ENCODE measurements at regions not wholly inside any gene's neighbourhood (a gene's known extent, or its start where the extent isn't known, plus 50 kb on each side); places are given as distances from the start of the nearest gene placed in this dataset.
"Not testable (repeated sequence)": the region's sequence is repeated elsewhere in the genome, so short reads cannot be mapped to it uniquely, and the experiment has no call there.

DNA sequence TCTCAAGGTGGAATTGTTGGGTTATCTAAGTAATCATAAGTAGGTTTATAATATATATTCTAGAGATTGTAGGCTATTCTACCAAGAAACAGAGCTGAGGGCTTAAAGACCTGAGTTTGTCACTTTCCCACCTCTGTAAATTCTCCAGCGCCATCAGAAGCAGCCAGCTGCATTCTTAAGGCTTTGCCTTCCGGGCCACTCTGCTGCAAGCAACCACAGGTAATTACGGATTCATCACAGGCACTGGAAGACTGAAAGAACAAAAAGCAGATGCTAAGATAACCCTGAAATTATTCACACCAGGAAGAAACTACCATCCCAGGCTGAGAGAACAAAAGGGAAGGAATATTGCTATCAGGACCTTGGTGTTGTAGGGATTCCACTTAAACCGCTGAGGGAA, 137.8 kb upstream of the JCAD start:
- DNase-seq (ENCODE audit: low spot score) = no peak
- BruUV-seq (replicated peaks) = no TSS peak
- H3K9me3 ChIP-seq (ENCODE audit: low read depth, low read length, poor library complexity, severe bottlenecking) = peaks cover 4% of the 10 kb centered on the region
- TF ChIP-seq, protein P1, sequence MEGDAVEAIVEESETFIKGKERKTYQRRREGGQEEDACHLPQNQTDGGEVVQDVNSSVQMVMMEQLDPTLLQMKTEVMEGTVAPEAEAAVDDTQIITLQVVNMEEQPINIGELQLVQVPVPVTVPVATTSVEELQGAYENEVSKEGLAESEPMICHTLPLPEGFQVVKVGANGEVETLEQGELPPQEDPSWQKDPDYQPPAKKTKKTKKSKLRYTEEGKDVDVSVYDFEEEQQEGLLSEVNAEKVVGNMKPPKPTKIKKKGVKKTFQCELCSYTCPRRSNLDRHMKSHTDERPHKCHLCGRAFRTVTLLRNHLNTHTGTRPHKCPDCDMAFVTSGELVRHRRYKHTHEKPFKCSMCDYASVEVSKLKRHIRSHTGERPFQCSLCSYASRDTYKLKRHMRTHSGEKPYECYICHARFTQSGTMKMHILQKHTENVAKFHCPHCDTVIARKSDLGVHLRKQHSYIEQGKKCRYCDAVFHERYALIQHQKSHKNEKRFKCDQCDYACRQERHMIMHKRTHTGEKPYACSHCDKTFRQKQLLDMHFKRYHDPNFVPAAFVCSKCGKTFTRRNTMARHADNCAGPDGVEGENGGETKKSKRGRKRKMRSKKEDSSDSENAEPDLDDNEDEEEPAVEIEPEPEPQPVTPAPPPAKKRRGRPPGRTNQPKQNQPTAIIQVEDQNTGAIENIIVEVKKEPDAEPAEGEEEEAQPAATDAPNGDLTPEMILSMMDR (conservative IDR thresholded peaks at IDR 0.05; ENCODE audit: low read depth, low read length) = no peak
- TF ChIP-seq EZH2 (IDR thresholded peaks at IDR 0.05; ENCODE audit: borderline replicate concordance, low read depth, low read length, poor library complexity, severe bottlenecking) = no peak
- H3K27me3 ChIP-seq (replicated peaks; ENCODE audit: insufficient read depth, low read depth, low read length, poor library complexity) = no peaks in the 10 kb centered on the region
- H3K4me1 ChIP-seq (ENCODE audit: insufficient read depth, low read length, poor library complexity, severe bottlenecking) = no peaks in the 10 kb centered on the region
- H3K36me3 ChIP-seq (ENCODE audit: insufficient read depth, low read length, poor library complexity, severe bottlenecking) = no peaks in the 10 kb centered on the region
- H3K4me3 ChIP-seq (ENCODE audit: low read depth, low read length, poor library complexity, severe bottlenecking) = no peak overlapping the region
- H3K27ac ChIP-seq (ENCODE audit: low read depth, low read length, poor library complexity, severe bottlenecking) = no peak overlapping the region
- CTCF ChIA-PET = no interaction called here
- intact Hi-C loops (cut with micrococcal nuclease; ENCODE audit: unreplicated experiment) = no loop called here
- POLR2A ChIA-PET (ENCODE audit: low non-redundant PET) = no interaction called here

DNA sequence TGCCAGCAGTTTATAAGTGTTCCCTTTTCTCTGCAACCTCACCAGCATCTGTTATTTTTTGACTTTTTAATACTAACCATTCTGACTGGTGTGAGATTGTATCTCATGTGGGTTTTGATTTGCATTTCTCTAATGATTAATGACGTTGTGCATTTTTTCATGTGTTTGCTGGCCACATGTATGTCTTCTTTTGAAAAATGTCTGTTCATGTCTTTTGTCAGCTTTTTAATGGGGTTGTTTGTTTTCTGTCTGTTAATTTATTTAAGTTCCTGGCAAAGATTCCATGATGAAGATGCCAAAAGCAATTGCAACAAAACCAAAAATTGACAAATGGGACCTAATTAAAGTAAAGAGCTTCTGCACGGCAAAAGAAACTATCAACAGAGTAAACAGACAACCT, 137.2 kb upstream of the JCAD start:
- H3K27ac ChIP-seq (ENCODE audit: low read depth, low read length, poor library complexity, severe bottlenecking); intact Hi-C loops (cut with micrococcal nuclease; ENCODE audit: unreplicated experiment); H3K9me3 ChIP-seq (ENCODE audit: low read depth, low read length, poor library complexity, severe bottlenecking); H3K27me3 ChIP-seq (replicated peaks; ENCODE audit: insufficient read depth, low read depth, low read length, poor library complexity); H3K4me3 ChIP-seq (ENCODE audit: low read depth, low read length, poor library complexity, severe bottlenecking); CTCF ChIA-PET; DNase-seq (ENCODE audit: low spot score); POLR2A ChIA-PET (ENCODE audit: low non-redundant PET); H3K4me1 ChIP-seq (ENCODE audit: insufficient read depth, low read length, poor library complexity, severe bottlenecking); H3K36me3 ChIP-seq (ENCODE audit: insufficient read depth, low read length, poor library complexity, severe bottlenecking); BruUV-seq (replicated peaks): not testable (repeated sequence)

DNA sequence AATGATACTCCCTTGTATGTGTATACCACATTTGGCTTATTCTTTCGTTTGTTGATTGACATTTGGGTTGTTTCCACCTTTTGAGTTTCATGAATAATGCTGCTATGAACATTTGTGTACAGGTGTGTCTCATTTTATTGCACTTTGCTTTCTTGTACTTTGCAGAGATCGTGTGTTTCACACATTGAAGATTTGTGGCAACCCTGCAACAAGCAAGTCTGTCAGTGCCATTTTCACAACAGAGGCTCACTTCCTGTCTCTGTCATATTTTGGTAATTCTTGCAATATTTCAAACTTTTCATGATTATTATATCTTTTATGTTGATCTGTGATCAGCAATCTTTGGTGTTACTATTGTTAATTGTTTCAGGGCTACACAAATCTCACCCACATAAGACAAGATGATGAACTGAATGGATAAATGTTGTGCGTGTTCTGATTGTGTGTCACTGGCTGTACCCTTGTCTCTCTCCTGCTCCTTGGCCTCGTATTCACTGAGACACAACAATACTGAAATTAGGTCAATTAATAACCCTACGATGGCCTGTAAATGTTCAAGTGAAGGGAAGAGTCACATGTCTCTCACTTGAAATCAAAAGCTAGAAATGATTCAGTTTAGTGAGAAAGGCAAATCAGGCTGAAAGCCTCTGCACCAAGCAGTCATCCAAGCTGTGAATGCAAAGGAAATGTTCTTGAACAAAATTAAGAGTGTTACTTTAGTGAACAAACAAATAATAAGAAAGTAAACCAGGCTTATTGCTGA, 133.6 kb upstream of the JCAD start:
- Histone ChIP-seq H3K27ac (ENCODE audit: low read depth, low read length, poor library complexity, severe bottlenecking) (no peak overlapping the region), H3K27me3 (replicated peaks; ENCODE audit: insufficient read depth, low read depth, low read length, poor library complexity) (no peaks in the 10 kb centered on the region), H3K36me3 (ENCODE audit: insufficient read depth, low read length, poor library complexity, severe bottlenecking) (no peaks in the 10 kb centered on the region), H3K9me3 (ENCODE audit: low read depth, low read length, poor library complexity, severe bottlenecking) (peaks cover 4% of the 10 kb centered on the region), H3K4me1 (ENCODE audit: insufficient read depth, low read length, poor library complexity, severe bottlenecking) (no peaks in the 10 kb centered on the region), H3K4me3 (ENCODE audit: low read depth, low read length, poor library complexity, severe bottlenecking) (no peak overlapping the region)
- no TSS peak for BruUV-seq (replicated peaks)
- no peak for DNase-seq (ENCODE audit: low spot score)
- ChIA-PET POLR2A (ENCODE audit: low non-redundant PET) (no interaction called here), CTCF (no interaction called here)
- TF ChIP-seq, protein P1 (conservative IDR thresholded peaks at IDR 0.05; ENCODE audit: low read depth, low read length) = no peak
- TF ChIP-seq EZH2 (IDR thresholded peaks at IDR 0.05; ENCODE audit: borderline replicate concordance, low read depth, low read length, poor library complexity, severe bottlenecking) = no peak
- intact Hi-C loops (cut with micrococcal nuclease; ENCODE audit: unreplicated experiment) = no loop called here

Measured in A673 (cell line).